DOHH2 (cell line): ENCODE measurements at regions not wholly inside any gene's neighbourhood (a gene's known extent, or its start where the extent isn't known, plus 50 kb on each side); places are given as distances from the start of the nearest gene placed in this dataset.

Source experiments
- H3F3A ChIP-seq: fragments of 200-600 bp; sonication (generic), shearing (Covaris generic); 2 replicates; pipeline ENCODE4 v1.6.0; 2016; ENCODE audit warnings: antibody characterized with exemption, mild to moderate bottlenecking; ENCODE audit not compliant: control insufficient read depth, insufficient read depth
- H3K27ac ChIP-seq: fragments of 200-600 bp; sonication (generic); 2 replicates; pipeline ENCODE4 v1.5.1; 2014; ENCODE audit warnings: low read depth, mild to moderate bottlenecking, low read length, moderate library complexity
- H3K27me3 ChIP-seq: fragments of 200-600 bp; sonication (generic); 2 replicates; pipeline ENCODE4 v1.6.1; 2014; ENCODE audit warnings: mild to moderate bottlenecking, low read length, mixed read lengths; ENCODE audit not compliant: control insufficient read depth
- H3K36me3 ChIP-seq: fragments of 200-600 bp; sonication (generic); 2 replicates; pipeline ENCODE4 v1.6.1; 2014; ENCODE audit warnings: mild to moderate bottlenecking, low read length, moderate library complexity, mixed read lengths; ENCODE audit not compliant: control insufficient read depth
- H3K4me1 ChIP-seq: fragments of 200-600 bp; sonication (generic); 2 replicates; pipeline ENCODE4 v1.6.1; 2014; ENCODE audit warnings: mild to moderate bottlenecking, low read length, mixed read lengths; ENCODE audit not compliant: control insufficient read depth
- H3K4me2 ChIP-seq: fragments of 200-600 bp; sonication (generic); 2 replicates; pipeline ENCODE4 v1.6.0; 2014; ENCODE audit warnings: mild to moderate bottlenecking, low read length, moderate library complexity
- H3K4me3 ChIP-seq: fragments of 200-600 bp; sonication (generic); 2 replicates; pipeline ENCODE4 v1.5.1; 2014; ENCODE audit warnings: mild to moderate bottlenecking, low read length, mixed read lengths
- H3K79me2 ChIP-seq: fragments of 200-600 bp; sonication (generic); 2 replicates; pipeline ENCODE4 v1.6.1; 2014; ENCODE audit warnings: mild to moderate bottlenecking, low read length, mixed read lengths; ENCODE audit not compliant: control insufficient read depth
- H3K9me2 ChIP-seq: fragments of 200-600 bp; sonication (generic); replicated peaks from 2 replicates; pipeline ENCODE4 v1.6.1; 2014; ENCODE audit warnings: mild to moderate bottlenecking, low read length, mixed read lengths; ENCODE audit not compliant: control insufficient read depth
- H3K9me3 ChIP-seq: fragments of 200-600 bp; sonication (generic); 2 replicates; pipeline ENCODE4 v1.6.1; 2014; ENCODE audit warnings: antibody characterized with exemption, low read length, mixed read lengths; ENCODE audit not compliant: control insufficient read depth, insufficient read depth
- H4K20me1 ChIP-seq: fragments of 200-600 bp; sonication (generic); 2 replicates; pipeline ENCODE4 v1.6.0; 2014; ENCODE audit warnings: low read depth, mild to moderate bottlenecking, antibody characterized with exemption, low read length, moderate library complexity; ENCODE audit not compliant: control insufficient read depth, insufficient read depth
- EZH2phosphoT487 ChIP-seq: fragments of 200-600 bp; sonication (generic); IDR thresholded peaks from 2 replicates; pipeline ENCODE4 v1.6.1; 2017; ENCODE audit warnings: borderline replicate concordance, mild to moderate bottlenecking, antibody characterized with exemption, low read length, moderate library complexity, mixed read lengths
- TF ChIP-seq, protein P1 (sequence below): fragments of 200-600 bp; sonication (generic); IDR thresholded peaks from one replicate; pipeline ENCODE4 v1.5.1; 2014; ENCODE audit warnings: antibody characterized with exemption, mild to moderate bottlenecking, low read depth, low read length; ENCODE audit not compliant: poor library complexity, severe bottlenecking

DNA sequence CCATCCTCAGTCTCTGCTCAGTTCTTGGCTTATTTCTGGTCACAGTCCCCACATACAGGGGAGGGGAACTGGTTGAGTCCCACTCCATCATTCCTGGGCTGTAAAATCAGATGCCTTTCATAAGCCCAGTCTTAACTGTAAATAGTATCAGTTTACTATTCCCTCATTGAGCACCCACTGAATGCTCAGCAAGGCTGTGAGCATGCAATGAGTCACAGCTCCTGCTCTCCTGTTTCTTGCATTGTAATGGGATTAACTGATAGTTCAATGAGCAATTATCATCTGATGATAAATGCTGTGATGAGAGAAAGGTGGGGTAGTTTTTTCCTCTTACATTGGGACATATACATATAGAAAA is 113.6 kb upstream of the TPM1 start:
- Histone ChIP-seq H4K20me1 (no peaks in the 10 kb centered on the region), H3K79me2 (no peaks in the 10 kb centered on the region), H3K9me2 (no peaks in the 10 kb centered on the region), H3K4me1 (no peaks in the 10 kb centered on the region), H3F3A (no peaks in the 10 kb centered on the region), H3K27ac (no peak overlapping the region), H3K27me3 (no peaks in the 10 kb centered on the region), H3K9me3 (no peaks in the 10 kb centered on the region), H3K4me3 (no peak overlapping the region), H3K4me2 (no peak overlapping the region), H3K36me3 (no peaks in the 10 kb centered on the region)
- TF ChIP-seq EZH2phosphoT487, result no peak
- TF ChIP-seq, protein P1, sequence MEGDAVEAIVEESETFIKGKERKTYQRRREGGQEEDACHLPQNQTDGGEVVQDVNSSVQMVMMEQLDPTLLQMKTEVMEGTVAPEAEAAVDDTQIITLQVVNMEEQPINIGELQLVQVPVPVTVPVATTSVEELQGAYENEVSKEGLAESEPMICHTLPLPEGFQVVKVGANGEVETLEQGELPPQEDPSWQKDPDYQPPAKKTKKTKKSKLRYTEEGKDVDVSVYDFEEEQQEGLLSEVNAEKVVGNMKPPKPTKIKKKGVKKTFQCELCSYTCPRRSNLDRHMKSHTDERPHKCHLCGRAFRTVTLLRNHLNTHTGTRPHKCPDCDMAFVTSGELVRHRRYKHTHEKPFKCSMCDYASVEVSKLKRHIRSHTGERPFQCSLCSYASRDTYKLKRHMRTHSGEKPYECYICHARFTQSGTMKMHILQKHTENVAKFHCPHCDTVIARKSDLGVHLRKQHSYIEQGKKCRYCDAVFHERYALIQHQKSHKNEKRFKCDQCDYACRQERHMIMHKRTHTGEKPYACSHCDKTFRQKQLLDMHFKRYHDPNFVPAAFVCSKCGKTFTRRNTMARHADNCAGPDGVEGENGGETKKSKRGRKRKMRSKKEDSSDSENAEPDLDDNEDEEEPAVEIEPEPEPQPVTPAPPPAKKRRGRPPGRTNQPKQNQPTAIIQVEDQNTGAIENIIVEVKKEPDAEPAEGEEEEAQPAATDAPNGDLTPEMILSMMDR, result no peak

DNA sequence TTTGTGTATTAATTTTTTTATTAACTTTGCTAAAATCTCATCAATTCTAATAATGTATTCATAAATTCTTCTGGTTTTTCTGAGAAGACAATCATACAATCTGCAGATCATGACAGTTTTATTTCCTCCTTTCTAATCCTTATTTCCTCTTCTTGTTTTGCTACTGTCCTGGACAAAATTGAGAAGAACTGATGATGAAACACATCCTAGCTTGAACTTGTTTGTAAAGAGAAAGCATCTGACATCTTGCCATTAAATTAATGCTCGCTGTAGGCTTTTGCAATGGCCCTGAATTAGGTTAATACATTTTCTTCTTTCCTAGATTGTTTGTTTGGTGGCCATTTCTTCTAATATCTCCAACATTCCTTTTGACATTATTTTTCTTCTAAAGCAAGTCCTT is 110.9 kb upstream of the TPM1 start:
- H3K9me3 ChIP-seq, result no peaks in the 10 kb centered on the region
- no peaks in the 10 kb centered on the region for H3K4me1 ChIP-seq
- TF ChIP-seq, protein P1, result no peak
- TF ChIP-seq EZH2phosphoT487, result no peak
- no peaks in the 10 kb centered on the region for H3K36me3 ChIP-seq
- H3K27ac ChIP-seq, result no peak overlapping the region
- H3F3A ChIP-seq, result no peaks in the 10 kb centered on the region
- H3K4me2 ChIP-seq, result no peak overlapping the region
- no peaks in the 10 kb centered on the region for H3K9me2 ChIP-seq
- H3K27me3 ChIP-seq, result peaks cover 12% of the 10 kb centered on the region; the same call in 1 of the 2 replicates
- H3K4me3 ChIP-seq, result no peak overlapping the region
- no peaks in the 10 kb centered on the region for H4K20me1 ChIP-seq
- H3K79me2 ChIP-seq, result no peaks in the 10 kb centered on the region

DNA sequence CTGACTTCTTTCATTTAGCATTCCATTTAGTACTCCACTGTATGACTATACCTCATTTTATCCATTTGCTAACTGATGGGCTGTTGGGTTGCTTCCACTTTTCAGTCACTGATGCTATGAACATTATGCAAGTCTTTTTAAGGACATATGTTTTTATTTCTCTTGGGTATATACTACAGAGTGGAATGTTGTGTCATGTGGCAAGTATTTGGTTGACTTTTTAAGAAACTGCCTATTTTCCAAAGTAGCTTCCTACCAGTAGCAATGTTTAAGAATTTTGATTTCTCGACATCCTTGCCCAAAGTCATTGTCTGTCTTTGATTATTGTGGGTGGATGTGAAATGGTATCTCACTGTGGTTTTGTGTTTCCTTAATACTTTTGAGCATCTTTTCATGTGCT is 110.1 kb upstream of the TPM1 start:
- Histone ChIP-seq H3K9me3 (no peaks in the 10 kb centered on the region), H3F3A (no peaks in the 10 kb centered on the region), H4K20me1 (no peaks in the 10 kb centered on the region), H3K36me3 (no peaks in the 10 kb centered on the region), H3K9me2 (no peaks in the 10 kb centered on the region), H3K27ac (no peak overlapping the region), H3K27me3 (peaks cover 12% of the 10 kb centered on the region; the same call in 1 of the 2 replicates), H3K4me2 (no peak overlapping the region), H3K4me3 (no peak overlapping the region), H3K79me2 (no peaks in the 10 kb centered on the region), H3K4me1 (no peaks in the 10 kb centered on the region)
- no peak for TF ChIP-seq EZH2phosphoT487
- TF ChIP-seq, protein P1, result no peak

DNA sequence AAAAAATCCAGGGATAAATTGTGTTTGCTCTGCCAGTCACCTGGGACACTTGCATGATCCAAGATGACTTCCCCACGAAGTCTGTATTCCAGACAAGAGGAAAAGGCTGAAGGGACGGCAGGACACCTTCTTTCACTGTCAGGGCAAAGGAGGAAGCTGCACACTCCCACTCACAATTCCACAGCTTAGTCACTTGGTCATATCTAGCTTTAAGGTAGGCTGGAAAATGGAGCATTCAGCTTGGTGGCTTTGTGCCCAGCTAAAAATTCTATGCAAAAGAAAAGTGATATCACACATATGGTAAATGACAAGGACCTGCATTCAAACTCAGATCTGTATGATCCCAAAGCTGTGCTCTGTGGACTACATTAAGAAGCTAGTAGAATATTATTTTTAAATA is 109.2 kb upstream of the TPM1 start:
- Histone ChIP-seq H3K27me3 (peaks cover 15% of the 10 kb centered on the region; the same call in 1 of the 2 replicates), H3K9me2 (no peaks in the 10 kb centered on the region), H3K36me3 (no peaks in the 10 kb centered on the region), H3K4me3 (no peak overlapping the region), H3K27ac (no peak overlapping the region), H3K4me2 (no peak overlapping the region), H3K79me2 (no peaks in the 10 kb centered on the region), H3K9me3 (no peaks in the 10 kb centered on the region), H3F3A (no peaks in the 10 kb centered on the region), H4K20me1 (no peaks in the 10 kb centered on the region), H3K4me1 (no peaks in the 10 kb centered on the region)
- TF ChIP-seq EZH2phosphoT487, result no peak
- TF ChIP-seq, protein P1, result no peak
